ENCODE measurements at regions not wholly inside any gene's neighbourhood (a gene's known extent, or its start where the extent isn't known, plus 50 kb on each side); places are given as distances from the start of the nearest gene placed in this dataset.

GRCh38 chr3:110243081-110243480 lies 828.5 kb upstream of the NECTIN3 start:
- 81% methylated on average over 4 of the region's 4 CpGs for WGBS (ENCODE audit: low lambda C conversion rate, missing lambda C conversion rate)
- no peaks in the 10 kb centered on the region for H3K9me3 ChIP-seq (ENCODE audit: low read depth)
- no peaks in the 10 kb centered on the region for H3K9me2 ChIP-seq (replicated peaks; ENCODE audit: insufficient read depth)
- H3K4me1 ChIP-seq (ENCODE audit: insufficient read depth): no peaks in the 10 kb centered on the region
- H2AFZ ChIP-seq: no peak overlapping the region
- H3K27me3 ChIP-seq: no peaks in the 10 kb centered on the region
- H3K4me2 ChIP-seq: no peak overlapping the region
- DNase-seq (ENCODE audit: low spot score): peak; percentile 11
- H4K20me1 ChIP-seq (ENCODE audit: insufficient read depth, poor library complexity, severe bottlenecking): no peaks in the 10 kb centered on the region
- no peaks in the 10 kb centered on the region for H3K79me2 ChIP-seq
- H3K4me3 ChIP-seq: no peak overlapping the region
- TF ChIP-seq EZH2 (IDR thresholded peaks at IDR 0.05; ENCODE audit: borderline replicate concordance) (no peak), CTCF (IDR thresholded peaks at IDR 0.05; ENCODE audit: poor library complexity) (no peak), EZH2phosphoT487 (IDR thresholded peaks at IDR 0.05; ENCODE audit: low read depth, severe bottlenecking, unreplicated experiment) (no peak)
- H3K27ac ChIP-seq: no peak overlapping the region
- H3K36me3 ChIP-seq (replicated peaks; ENCODE audit: insufficient read depth, low read depth): no peaks in the 10 kb centered on the region

- 41% methylated on average over 2 of the region's 2 CpGs for WGBS (ENCODE audit: low lambda C conversion rate, missing lambda C conversion rate)
- H3K36me3 ChIP-seq (replicated peaks; ENCODE audit: insufficient read depth, low read depth): no peaks in the 10 kb centered on the region
- no peak for TF ChIP-seq CTCF (IDR thresholded peaks at IDR 0.05; ENCODE audit: poor library complexity)
- TF ChIP-seq EZH2 (IDR thresholded peaks at IDR 0.05; ENCODE audit: borderline replicate concordance): no peak
- TF ChIP-seq EZH2phosphoT487 (IDR thresholded peaks at IDR 0.05; ENCODE audit: low read depth, severe bottlenecking, unreplicated experiment): no peak
- H2AFZ ChIP-seq: no peak overlapping the region
- DNase-seq (ENCODE audit: low spot score): no peak
- no peak overlapping the region for H3K27ac ChIP-seq
- H3K4me1 ChIP-seq (ENCODE audit: insufficient read depth): no peaks in the 10 kb centered on the region
- H3K9me2 ChIP-seq (replicated peaks; ENCODE audit: insufficient read depth): no peaks in the 10 kb centered on the region
- H3K4me3 ChIP-seq: no peak overlapping the region
- H3K27me3 ChIP-seq: no peaks in the 10 kb centered on the region
- H3K79me2 ChIP-seq: no peaks in the 10 kb centered on the region
- no peak overlapping the region for H3K4me2 ChIP-seq
- H3K9me3 ChIP-seq (ENCODE audit: low read depth): no peaks in the 10 kb centered on the region
- no peaks in the 10 kb centered on the region for H4K20me1 ChIP-seq (ENCODE audit: insufficient read depth, poor library complexity, severe bottlenecking)
Measured at GRCh38 chr3:110246796-110247376, 824.7 kb upstream of the NECTIN3 start.

- Histone ChIP-seq H3K36me3 (replicated peaks; ENCODE audit: insufficient read depth, low read depth) (no peaks in the 10 kb centered on the region), H4K20me1 (ENCODE audit: insufficient read depth, poor library complexity, severe bottlenecking) (no peaks in the 10 kb centered on the region)
- TF ChIP-seq EZH2phosphoT487 (IDR thresholded peaks at IDR 0.05; ENCODE audit: low read depth, severe bottlenecking, unreplicated experiment) (no peak), EZH2 (IDR thresholded peaks at IDR 0.05; ENCODE audit: borderline replicate concordance) (no peak), CTCF (IDR thresholded peaks at IDR 0.05; ENCODE audit: poor library complexity) (no peak)
Measured at GRCh38 chr3:110248666-110249065, 823.0 kb upstream of the NECTIN3 start.

More at GRCh38 chr3:110248666-110249065, 823.0 kb upstream of the NECTIN3 start:
- Histone ChIP-seq H3K4me2 (no peak overlapping the region), H3K79me2 (no peaks in the 10 kb centered on the region), H3K9me2 (replicated peaks; ENCODE audit: insufficient read depth) (no peaks in the 10 kb centered on the region), H3K9me3 (ENCODE audit: low read depth) (no peaks in the 10 kb centered on the region), H3K27me3 (no peaks in the 10 kb centered on the region), H3K27ac (no peak overlapping the region), H3K4me3 (no peak overlapping the region), H2AFZ (no peak overlapping the region), H3K4me1 (ENCODE audit: insufficient read depth) (no peaks in the 10 kb centered on the region)
- 86% methylated on average over 1 of the region's 1 CpG for WGBS (ENCODE audit: low lambda C conversion rate, missing lambda C conversion rate)
- no peak for DNase-seq (ENCODE audit: low spot score)
